ENCODE measurements at regions not wholly inside any gene's neighbourhood (a gene's known extent, or its start where the extent isn't known, plus 50 kb on each side); places are given as distances from the start of the nearest gene placed in this dataset.

GRCh38 chr12:125988545-125988944 lies 923.3 kb downstream of the AACS start:
- TF ChIP-seq, protein P1, sequence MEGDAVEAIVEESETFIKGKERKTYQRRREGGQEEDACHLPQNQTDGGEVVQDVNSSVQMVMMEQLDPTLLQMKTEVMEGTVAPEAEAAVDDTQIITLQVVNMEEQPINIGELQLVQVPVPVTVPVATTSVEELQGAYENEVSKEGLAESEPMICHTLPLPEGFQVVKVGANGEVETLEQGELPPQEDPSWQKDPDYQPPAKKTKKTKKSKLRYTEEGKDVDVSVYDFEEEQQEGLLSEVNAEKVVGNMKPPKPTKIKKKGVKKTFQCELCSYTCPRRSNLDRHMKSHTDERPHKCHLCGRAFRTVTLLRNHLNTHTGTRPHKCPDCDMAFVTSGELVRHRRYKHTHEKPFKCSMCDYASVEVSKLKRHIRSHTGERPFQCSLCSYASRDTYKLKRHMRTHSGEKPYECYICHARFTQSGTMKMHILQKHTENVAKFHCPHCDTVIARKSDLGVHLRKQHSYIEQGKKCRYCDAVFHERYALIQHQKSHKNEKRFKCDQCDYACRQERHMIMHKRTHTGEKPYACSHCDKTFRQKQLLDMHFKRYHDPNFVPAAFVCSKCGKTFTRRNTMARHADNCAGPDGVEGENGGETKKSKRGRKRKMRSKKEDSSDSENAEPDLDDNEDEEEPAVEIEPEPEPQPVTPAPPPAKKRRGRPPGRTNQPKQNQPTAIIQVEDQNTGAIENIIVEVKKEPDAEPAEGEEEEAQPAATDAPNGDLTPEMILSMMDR (IDR thresholded peaks at IDR 0.05), result no peak
- TF ChIP-seq POLR2A (IDR thresholded peaks at IDR 0.05), result no peak

All from heart left ventricle (tissue), 13 donors.